ENCODE measurements at regions not wholly inside any gene's neighbourhood (a gene's known extent, or its start where the extent isn't known, plus 50 kb on each side); places are given as distances from the start of the nearest gene placed in this dataset.

GRCh38 chrX:13140007-13140406 is 95.6 kb upstream of the FAM9C start:
- no peak for DNase-seq
- H3K4me1 Mint-ChIP-seq, result peaks cover 17 to 25% of the 10 kb centered on the region in 2 donors
- no peaks in the 10 kb centered on the region for H3K9me3 Mint-ChIP-seq
- peaks cover 3 to 5% (median 4%) of the 10 kb centered on the region in 3 donors for H3K27me3 Mint-ChIP-seq (ENCODE audit: low read depth in 3 of 3)
- H3K36me3 Mint-ChIP-seq, result peaks cover 0 to 2% (median 0%) of the 10 kb centered on the region in 3 donors
- no peak overlapping the region for H3K27ac Mint-ChIP-seq
- H3K4me3 Mint-ChIP-seq, result no peak overlapping the region

- no peaks in the 10 kb centered on the region for H3K36me3 Mint-ChIP-seq
- H3K9me3 Mint-ChIP-seq, result no peaks in the 10 kb centered on the region
- peak overlapping the region; percentile 52 to 72 (median 68) for H3K4me3 Mint-ChIP-seq
- peaks cover 26 to 32% of the 10 kb centered on the region in 2 donors for H3K4me1 Mint-ChIP-seq
- peak overlapping the region; percentile 55 to 96 (median 84) for H3K27ac Mint-ChIP-seq
- peak; percentile 63 to 69 (median 68) for DNase-seq
- H3K27me3 Mint-ChIP-seq (ENCODE audit: low read depth in 3 of 3), result peaks cover 0 to 8% (median 6%) of the 10 kb centered on the region in 3 donors
Observed at GRCh38 chrX:13131396-13132137, 87.1 kb upstream of the FAM9C start.

GRCh38 chrX:13130816-13131215 is 86.4 kb upstream of the FAM9C start:
- Mint-ChIP-seq H3K36me3 (no peaks in the 10 kb centered on the region), H3K4me1 (peaks cover 28 to 38% of the 10 kb centered on the region in 2 donors), H3K9me3 (no peaks in the 10 kb centered on the region), H3K27me3 (ENCODE audit: low read depth in 3 of 3) (peaks cover 0 to 11% (median 8%) of the 10 kb centered on the region in 3 donors), H3K27ac (peak overlapping the region in 5 of 6 donors; percentile 56 to 96 (median 82)), H3K4me3 (peak overlapping the region in 1 of 5 donors; percentile 16)
- no peak for DNase-seq

- Mint-ChIP-seq H3K4me3 (no peak overlapping the region), H3K36me3 (no peaks in the 10 kb centered on the region), H3K9me3 (no peaks in the 10 kb centered on the region), H3K27me3 (ENCODE audit: low read depth in 3 of 3) (peaks cover 2 to 11% (median 8%) of the 10 kb centered on the region in 3 donors), H3K27ac (peak overlapping the region in 1 of 6 donors; percentile 36), H3K4me1 (peaks cover 50 to 60% of the 10 kb centered on the region in 2 donors)
- no peak for DNase-seq
Observed at GRCh38 chrX:13128104-13128503, 83.7 kb upstream of the FAM9C start.

- Mint-ChIP-seq H3K4me3 (no peak overlapping the region), H3K36me3 (no peaks in the 10 kb centered on the region), H3K4me1 (peaks cover 56 to 64% of the 10 kb centered on the region in 2 donors), H3K27ac (no peak overlapping the region), H3K9me3 (no peaks in the 10 kb centered on the region), H3K27me3 (ENCODE audit: low read depth in 3 of 3) (peaks cover 2 to 12% (median 8%) of the 10 kb centered on the region in 3 donors)
- DNase-seq, result no peak
Observed at GRCh38 chrX:13126775-13127174, 82.4 kb upstream of the FAM9C start.

GRCh38 chrX:13125188-13125587 is 80.8 kb upstream of the FAM9C start:
- Mint-ChIP-seq H3K4me1 (peaks cover 43 to 56% of the 10 kb centered on the region in 2 donors), H3K27me3 (ENCODE audit: low read depth in 3 of 3) (peaks cover 0 to 8% (median 2%) of the 10 kb centered on the region in 3 donors), H3K9me3 (no peaks in the 10 kb centered on the region), H3K27ac (peak overlapping the region in 2 of 6 donors; percentile 34 to 44), H3K4me3 (no peak overlapping the region), H3K36me3 (no peaks in the 10 kb centered on the region)
- DNase-seq, result no peak

GRCh38 chrX:13123857-13124345 is 79.5 kb upstream of the FAM9C start:
- Mint-ChIP-seq H3K27ac (peak overlapping the region; percentile 83 to 94 (median 91)), H3K9me3 (no peaks in the 10 kb centered on the region), H3K4me3 (peak overlapping the region; percentile 44 to 71 (median 67)), H3K4me1 (peaks cover 40 to 52% of the 10 kb centered on the region in 2 donors), H3K27me3 (ENCODE audit: low read depth in 3 of 3) (peaks cover 0 to 8% (median 2%) of the 10 kb centered on the region in 3 donors), H3K36me3 (peaks cover 0 to 5% (median 0%) of the 10 kb centered on the region in 3 donors)
- peak; percentile 12 to 26 (median 23) for DNase-seq

GRCh38 chrX:13123247-13123856 is 78.9 kb upstream of the FAM9C start:
- Mint-ChIP-seq H3K27ac (peak overlapping the region; percentile 83 to 94 (median 91)), H3K9me3 (peaks cover 0 to 1% (median 0%) of the 10 kb centered on the region in 6 donors), H3K36me3 (peaks cover 0 to 5% (median 0%) of the 10 kb centered on the region in 3 donors), H3K4me1 (peaks cover 40 to 52% of the 10 kb centered on the region in 2 donors), H3K4me3 (peak overlapping the region; percentile 44 to 71 (median 67)), H3K27me3 (ENCODE audit: low read depth in 3 of 3) (peaks cover 0 to 11% (median 2%) of the 10 kb centered on the region in 3 donors)
- DNase-seq, result no peak

GRCh38 chrX:13121020-13121555 is 76.7 kb upstream of the FAM9C start:
- H3K27ac Mint-ChIP-seq, result no peak overlapping the region
- peaks cover 37 to 44% of the 10 kb centered on the region in 2 donors for H3K4me1 Mint-ChIP-seq
- no peak for DNase-seq

GRCh38 chrX:13120017-13120416 is 75.6 kb upstream of the FAM9C start:
- no peak for DNase-seq
- Mint-ChIP-seq H3K27me3 (ENCODE audit: low read depth in 3 of 3) (peaks cover 0 to 16% (median 5%) of the 10 kb centered on the region in 3 donors), H3K9me3 (peaks cover 0 to 16% (median 12%) of the 10 kb centered on the region in 6 donors), H3K4me3 (no peak overlapping the region), H3K27ac (no peak overlapping the region), H3K4me1 (peaks cover 34 to 40% of the 10 kb centered on the region in 2 donors), H3K36me3 (peaks cover 0 to 7% (median 7%) of the 10 kb centered on the region in 3 donors)

More at GRCh38 chrX:13121020-13121555, 76.7 kb upstream of the FAM9C start:
- Mint-ChIP-seq H3K36me3 (peaks cover 0 to 7% (median 7%) of the 10 kb centered on the region in 3 donors), H3K27me3 (ENCODE audit: low read depth in 3 of 3) (peaks cover 2 to 18% (median 5%) of the 10 kb centered on the region in 3 donors), H3K4me3 (no peak overlapping the region), H3K9me3 (peaks cover 0 to 16% (median 12%) of the 10 kb centered on the region in 6 donors)

- Mint-ChIP-seq H3K27me3 (ENCODE audit: low read depth in 3 of 3) (peaks cover 0 to 18% (median 5%) of the 10 kb centered on the region in 3 donors), H3K4me3 (no peak overlapping the region), H3K36me3 (peaks cover 0 to 7% (median 7%) of the 10 kb centered on the region in 3 donors), H3K9me3 (peaks cover 0 to 16% (median 12%) of the 10 kb centered on the region in 6 donors), H3K27ac (no peak overlapping the region), H3K4me1 (peaks cover 28 to 34% of the 10 kb centered on the region in 2 donors)
- no peak for DNase-seq
Observed at GRCh38 chrX:13119386-13119785, 75.0 kb upstream of the FAM9C start.

GRCh38 chrX:13115146-13115855 is 70.9 kb upstream of the FAM9C start:
- Mint-ChIP-seq H3K27ac (no peak overlapping the region), H3K36me3 (peaks cover 0 to 7% (median 7%) of the 10 kb centered on the region in 3 donors), H3K9me3 (peaks cover 0 to 16% (median 12%) of the 10 kb centered on the region in 6 donors), H3K27me3 (ENCODE audit: low read depth in 3 of 3) (peaks cover 0 to 22% (median 5%) of the 10 kb centered on the region in 3 donors), H3K4me1 (no peaks in the 10 kb centered on the region), H3K4me3 (no peak overlapping the region)
- no peak for DNase-seq

GRCh38 chrX:13112499-13112898 is 68.1 kb upstream of the FAM9C start:
- Mint-ChIP-seq H3K4me1 (no peaks in the 10 kb centered on the region), H3K36me3 (peaks cover 0 to 7% (median 2%) of the 10 kb centered on the region in 3 donors), H3K4me3 (no peak overlapping the region), H3K9me3 (peaks cover 0 to 11% (median 6%) of the 10 kb centered on the region in 6 donors), H3K27ac (no peak overlapping the region), H3K27me3 (ENCODE audit: low read depth in 3 of 3) (peaks cover 2 to 17% (median 9%) of the 10 kb centered on the region in 3 donors)
- DNase-seq, result no peak
